Stimulated activated CD4-positive, alpha-beta T cell treated with anti-CD3 and anti-CD28 coated beads, Interleukin-2, amount 100 ng/mL, for 48 hours (primary cell): ENCODE measurements at regions not wholly inside any gene's neighbourhood (a gene's known extent, or its start where the extent isn't known, plus 50 kb on each side); places are given as distances from the start of the nearest gene placed in this dataset.
"Not testable (repeated sequence)": the region's sequence is repeated elsewhere in the genome, so short reads cannot be mapped to it uniquely, and the experiment has no call there.

Experiments used
- DNase-seq, 2 donors: peaks; one replicate each; pipeline ENCODE4 v3.0.0-alpha.2; 2020

DNA sequence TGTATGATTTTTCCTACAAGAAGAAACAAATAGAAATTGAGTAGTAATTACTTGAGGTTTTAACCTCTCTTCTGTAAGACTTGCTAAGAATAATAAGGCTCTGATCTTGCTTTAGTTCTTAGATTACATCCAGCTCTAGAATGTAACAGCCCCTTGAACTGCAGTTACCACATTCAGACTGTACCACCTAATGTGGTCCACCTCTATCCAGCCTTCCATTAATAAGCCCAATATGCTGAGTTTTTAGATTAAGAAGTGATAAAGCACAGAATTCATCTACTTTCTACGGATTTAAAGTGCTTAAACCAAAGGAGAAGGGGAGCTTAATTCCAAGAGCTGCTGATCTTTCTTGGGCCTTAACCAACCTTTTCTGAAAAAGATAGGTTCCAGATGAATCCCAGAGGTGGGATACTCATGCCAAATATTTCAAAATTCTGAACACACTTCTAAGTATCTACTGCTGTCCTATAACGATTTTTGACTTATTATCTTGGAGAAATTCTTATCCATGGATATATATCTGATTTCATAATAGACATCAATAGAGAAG lies 131.5 kb downstream of the ZNF608 start:
- no peak for DNase-seq

DNA sequence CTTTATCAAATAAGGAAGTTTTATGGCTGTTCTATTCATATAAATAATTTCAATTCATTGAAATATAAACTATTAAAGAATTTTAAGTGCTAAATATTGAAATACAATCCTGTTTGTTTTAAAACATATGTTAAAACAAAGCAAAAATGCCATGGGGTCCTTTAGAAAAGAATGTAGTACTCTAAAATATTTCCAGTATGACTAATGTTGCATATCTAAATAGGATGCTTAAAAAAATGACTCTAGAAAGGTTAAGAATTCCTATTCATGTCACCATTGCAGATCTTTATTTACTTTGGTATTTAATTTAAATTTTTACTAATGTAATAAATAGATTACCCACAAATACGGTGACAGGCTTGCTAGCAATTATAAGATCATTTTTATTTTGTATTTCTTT lies 132.3 kb downstream of the ZNF608 start:
- DNase-seq = no peak

DNA sequence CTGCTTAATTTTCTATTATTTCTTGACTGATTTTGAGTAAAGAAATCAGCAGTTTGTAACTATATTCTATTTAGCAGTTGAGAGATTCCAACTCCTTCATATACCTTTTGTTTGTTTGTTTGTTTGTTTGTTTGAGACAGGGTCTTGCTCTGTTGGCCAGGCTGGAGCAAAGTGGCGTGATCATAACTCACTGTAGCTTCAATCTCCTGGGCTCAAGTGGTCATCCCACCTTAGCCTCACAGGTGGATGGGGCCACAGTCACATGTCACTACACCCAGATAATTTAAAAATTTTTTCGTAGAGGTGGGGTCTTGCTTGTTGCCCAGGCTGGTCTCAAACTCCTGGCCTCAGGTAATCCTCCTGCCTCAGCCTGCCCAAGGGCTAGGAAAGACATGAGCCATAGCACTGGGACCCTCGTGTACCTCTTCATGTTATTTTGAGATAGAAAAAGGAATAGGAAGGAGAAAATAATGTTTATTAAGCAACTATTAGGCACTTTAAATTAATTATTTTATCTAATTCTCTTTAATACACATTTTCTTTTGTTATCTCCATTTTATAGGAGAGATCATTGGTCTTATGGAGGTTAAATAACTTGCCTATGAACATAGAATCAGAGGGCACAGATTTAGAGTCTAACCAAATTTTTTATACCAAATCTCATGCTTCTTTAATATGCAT lies 133.0 kb downstream of the ZNF608 start:
- DNase-seq = no peak

DNA sequence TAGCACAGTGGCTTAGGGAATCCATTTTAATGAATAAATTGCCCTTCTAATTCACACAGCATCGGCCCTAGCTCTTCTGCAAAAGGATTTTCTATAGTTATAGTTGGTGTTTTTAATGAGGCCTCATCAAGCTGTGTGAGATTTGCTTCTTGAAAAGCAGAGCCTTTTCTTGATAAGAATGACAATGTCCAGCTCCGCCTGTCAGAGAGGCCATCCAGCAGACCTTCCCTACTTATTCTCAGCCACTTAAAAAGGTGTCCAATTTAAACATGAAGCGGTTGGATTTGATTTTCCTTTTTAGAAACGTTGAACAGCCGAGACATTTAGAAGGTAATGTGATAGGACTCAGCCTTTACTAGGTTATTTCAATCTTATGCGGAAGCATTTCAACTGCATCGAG lies 134.4 kb downstream of the ZNF608 start:
- DNase-seq = no peak

DNA sequence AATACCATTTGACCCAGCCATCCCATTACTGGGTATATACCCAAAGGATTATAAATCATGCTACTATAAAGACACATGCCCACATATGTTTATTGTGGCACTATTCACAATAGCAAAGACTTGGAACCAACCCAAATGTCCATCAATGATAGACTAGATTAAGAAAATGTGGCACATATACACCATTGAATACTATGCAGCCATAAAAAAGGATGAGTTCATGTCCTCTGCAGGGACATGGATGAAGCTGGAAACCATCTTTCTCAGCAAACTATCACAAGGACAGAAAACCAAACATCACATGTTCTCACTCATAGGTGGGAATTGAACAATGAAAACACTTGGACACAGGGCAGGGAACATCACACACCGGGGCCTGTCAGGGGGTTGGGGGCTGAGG lies 135.2 kb downstream of the ZNF608 start:
- DNase-seq = not testable (repeated sequence)

DNA sequence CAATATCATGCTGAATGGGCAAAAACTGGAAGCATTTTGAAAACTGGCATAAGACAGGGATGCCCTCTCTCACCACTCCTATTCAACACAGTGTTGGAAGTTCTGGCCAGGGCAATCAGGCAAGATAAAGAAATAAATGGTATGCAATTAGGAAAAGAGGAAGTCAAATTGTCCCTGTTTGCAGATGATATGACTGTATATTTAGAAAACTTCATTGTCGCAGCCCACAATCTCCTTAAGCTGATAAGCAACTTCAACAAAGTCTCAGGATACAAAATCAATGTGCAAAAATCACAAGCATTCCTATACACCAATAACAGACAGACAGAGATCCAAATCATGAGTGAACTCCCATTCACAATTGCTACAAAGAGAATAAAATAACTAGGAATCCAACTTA lies 136.8 kb downstream of the ZNF608 start:
- DNase-seq = not testable (repeated sequence)

DNA sequence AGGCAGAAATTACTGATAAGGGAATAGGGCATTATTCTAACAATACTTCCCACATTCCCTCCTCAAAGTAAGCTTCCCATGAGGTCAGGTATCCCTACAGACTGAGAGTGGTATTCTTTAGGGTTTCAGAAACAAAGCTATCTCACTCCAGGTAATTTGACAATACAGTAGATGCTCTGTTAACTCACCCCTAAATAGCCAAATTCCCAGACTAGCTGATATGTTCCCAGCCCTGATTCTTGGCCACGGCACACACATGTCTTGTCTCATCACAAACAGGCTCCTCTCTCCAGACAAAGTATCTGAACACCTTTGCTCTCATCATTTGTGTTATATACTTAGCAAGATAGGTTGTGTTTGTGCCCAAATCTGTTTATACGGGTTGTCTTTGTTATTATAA lies 139.9 kb downstream of the ZNF608 start:
- no peak for DNase-seq

DNA sequence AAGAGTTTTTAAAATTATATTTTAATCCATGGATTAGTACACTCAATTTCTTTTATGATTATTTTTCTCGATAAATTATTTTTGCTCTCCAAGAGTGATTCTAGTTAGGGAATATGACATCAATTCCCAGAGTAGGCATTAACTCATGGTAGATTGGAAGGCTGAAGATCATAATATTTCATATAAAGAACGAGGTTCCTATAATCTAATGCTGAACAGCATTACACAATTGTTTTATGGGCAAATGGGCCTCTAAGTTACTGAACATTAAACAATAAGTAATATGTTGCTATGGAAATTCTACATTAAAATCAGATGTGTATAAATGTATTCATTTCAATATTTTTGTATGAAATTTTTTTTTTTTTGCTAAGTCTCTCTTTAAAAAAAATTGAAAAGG lies 140.3 kb downstream of the ZNF608 start:
- DNase-seq = no peak

DNA sequence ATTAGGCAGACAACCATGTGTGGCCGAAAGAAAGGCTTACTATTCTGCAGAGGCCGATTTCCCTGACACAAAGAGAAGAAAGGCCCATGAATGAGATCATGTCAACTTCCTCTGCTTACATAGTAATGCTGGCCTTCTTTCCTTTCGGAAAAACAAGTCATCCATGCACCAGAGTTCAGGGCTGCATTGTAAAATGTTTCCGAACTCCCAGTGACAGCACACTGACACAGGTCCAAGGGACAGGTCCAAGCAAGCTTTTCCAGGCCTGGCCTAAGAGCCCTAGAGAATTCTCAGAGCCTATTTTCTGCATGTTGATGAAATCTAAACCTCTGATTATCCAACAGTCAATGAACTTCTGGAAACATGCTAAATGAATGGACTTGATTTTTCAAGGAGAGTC lies 140.9 kb downstream of the ZNF608 start:
- DNase-seq = no peak

DNA sequence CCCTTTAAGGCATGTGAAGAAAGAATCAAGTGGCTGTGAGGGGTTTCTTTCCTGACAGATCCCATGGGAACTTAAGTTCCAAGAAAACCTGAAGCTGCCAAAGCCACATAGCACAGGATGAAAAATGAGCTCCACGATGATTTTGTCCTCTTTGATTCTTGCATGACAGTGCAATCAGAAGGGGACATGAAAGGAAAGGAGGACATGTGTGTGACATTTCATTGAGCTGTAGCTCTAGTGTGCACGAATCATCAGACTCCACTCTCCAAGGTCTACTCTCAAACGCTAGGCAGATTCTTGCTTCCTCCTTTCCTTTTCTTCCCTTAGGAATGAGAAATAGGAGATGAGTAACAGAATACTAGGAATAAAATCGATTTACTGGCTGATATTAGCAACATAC lies 142.0 kb downstream of the ZNF608 start:
- DNase-seq = no peak

DNA sequence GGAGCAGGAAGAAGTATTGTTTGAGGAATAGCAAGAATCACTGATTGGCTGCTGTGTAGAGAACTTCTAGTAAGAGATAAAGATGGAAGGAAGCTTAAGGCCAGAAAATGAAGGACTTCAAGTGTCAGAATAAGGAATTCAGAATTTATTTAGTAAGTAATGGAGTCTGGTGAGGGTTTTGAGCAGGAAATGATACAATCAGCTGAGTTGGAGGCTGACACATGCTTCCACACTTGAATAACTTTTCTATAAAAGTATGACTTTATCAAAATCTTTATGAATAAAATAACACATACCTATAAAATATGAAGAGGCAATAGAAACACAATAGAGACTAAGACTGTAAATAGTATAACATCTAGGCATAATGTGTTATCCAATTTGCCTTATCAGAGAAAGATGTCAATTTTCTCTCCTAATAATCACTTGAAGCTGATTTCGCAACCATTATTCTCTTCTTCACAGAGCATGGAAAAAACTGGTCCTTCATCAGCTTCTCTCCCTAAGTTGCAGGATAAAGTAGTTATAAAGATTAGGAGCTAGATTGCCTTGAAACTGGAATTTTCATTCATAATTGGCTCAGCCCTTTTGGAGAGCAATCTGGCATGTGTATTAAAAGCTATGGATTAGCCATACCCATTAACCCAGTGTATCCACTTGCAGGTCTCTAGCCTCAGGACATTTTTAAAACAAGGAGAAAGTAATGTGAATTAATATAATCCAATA lies 143.4 kb downstream of the ZNF608 start:
- DNase-seq = no peak

DNA sequence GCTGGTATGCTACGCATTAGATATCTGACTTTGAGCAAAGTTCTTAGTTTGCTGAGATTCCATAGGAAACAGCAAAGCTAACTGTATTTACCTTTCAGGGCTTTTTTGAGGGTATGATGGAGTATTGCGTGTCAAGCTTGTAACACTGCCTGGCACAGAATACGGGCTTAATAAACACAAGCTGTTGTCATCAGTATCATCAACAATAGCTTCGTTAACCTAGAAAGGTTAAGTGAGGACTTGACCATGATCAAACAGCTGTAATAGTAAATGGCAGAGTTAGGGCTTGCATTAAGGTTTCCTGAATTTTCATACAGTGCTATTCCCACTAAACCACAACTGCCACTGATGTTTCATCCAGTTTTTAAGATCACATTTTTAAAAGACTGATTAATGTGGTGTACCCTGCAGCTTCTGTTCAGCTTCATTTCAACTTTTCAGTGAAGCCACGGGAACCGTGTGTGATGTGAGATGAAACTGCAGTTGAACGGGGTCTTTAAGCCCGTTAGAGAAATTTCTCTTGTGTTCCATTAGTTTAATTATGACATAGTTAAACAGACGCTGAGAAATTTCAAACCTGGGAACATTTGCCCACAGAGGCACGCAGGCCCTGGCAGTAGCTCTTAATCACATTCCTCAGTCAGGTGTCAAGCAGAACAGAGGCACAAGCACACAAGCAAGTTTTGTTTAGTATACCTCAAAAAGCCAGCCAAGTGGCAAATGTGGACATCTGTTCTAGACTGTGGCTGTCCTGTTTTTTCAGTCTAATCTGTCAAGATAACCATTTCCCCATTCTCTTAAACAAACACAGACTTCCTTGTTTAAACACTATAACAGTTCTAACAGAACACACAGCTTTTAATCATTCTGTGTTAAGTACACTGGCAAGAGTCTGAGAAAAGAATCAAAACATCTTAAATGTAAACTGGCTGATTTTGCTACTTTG lies 147.1 kb downstream of the ZNF608 start:
- DNase-seq = no peak

DNA sequence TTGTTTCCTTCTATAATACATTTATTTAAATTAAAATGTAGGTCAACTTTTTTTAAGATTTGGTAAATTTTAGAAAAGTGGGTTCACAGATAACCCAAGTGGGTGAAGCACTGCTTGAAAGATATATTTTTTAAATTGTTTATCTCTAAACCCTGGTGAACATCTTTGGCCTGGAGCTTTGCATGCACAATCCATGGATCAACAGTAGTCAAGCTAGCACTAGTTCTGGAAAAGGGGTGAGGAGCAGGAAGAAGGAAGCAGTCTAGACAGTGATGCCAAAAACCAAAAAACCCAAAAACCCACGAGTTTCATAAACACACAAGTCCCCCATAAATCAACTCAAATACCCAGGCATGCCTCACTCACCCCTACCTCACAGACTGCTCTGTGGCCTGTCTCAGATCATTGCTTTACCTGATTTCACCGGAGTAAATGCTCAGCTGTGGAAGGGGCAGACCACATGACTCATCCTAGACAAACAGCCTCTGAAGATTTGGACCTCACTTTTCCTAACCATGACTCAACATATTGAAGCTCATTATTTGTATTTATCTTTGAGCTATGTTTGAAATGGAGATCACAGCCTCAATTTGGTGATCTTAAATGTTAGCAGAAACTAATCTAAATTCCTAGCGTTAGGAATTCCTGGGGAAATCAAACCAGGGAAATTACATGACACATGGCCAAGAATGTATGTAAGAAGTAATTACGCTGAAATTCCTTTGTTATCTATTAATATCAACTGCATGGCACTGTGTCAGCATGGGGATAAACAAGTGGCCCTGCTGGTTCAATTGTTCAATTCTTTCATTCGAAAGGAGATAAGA lies 149.6 kb downstream of the ZNF608 start:
- no peak for DNase-seq

DNA sequence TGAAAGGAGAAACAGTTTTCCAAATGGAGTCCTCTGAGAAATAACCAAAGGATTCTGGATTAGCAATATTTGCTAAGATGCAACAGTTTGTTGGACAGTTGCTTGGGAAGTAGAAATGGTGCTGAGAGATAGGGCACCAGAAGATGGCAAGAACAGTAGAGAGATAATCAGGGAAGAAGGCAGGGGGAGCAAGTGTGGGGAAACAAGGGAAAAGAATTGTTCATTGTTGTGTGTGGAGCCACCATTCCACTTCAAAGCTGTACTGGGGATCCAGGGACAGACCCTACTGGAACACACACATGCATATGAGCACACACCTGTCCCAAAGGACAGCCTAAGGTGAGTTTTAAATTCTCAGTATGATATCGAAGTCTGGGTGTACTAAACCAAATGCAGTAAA lies 152.5 kb downstream of the ZNF608 start:
- DNase-seq = no peak

DNA sequence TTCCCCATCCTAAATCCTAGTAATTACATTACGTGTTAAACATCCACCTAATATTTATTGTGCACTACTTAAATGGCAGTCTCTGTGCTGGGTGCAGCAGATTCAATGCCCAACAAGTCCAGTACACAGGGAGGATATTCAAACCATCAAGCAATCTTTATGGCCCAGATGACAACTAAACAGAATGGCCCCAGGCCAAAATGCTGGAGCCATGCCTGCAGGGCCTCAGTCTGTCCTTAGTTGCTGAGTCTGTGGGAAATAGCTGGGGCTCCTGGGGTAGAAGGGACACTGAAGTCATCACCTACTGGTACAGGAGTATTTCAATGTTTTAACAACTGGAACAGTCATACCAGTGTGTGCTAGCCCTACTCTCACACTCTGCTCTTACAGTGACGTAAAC lies 153.5 kb downstream of the ZNF608 start:
- no peak for DNase-seq

DNA sequence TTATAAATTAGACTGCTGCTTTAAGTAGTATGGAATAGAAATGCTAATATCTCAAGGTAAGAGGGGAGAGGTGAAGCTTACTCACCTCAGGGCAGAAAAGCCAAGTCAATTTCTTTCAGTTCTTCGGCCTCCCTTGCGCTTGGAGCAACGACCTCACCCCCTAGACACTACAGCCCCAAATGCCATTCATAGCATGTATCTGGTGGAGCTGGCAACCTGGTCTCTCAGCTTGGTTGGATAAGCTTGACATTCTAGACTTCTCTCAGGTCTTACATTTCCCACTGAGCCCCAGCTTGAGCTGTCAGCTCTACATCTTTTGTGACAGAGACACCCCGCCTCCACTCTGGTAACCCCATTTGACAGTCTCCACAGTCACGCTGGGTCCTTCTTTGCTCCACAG lies 154.9 kb downstream of the ZNF608 start:
- DNase-seq = no peak

DNA sequence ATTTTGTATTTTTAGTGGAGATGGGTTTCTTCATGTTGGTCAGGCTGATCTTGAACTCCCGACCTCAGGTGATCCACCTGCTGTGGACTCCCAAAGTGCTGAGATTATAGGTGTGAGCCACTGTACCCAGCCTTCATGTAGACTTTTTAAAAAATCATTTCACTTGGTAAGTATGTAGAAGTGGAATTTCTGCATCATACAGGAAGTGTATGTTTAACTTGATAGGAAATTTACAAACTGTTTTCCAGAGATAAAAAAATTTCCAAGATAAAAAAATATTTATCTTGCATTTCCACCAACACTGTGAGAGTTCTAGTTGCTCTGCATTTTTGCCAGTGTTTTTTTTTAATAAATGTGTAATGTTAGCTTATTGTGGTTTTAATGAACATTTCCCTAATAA lies 155.8 kb downstream of the ZNF608 start:
- no peak for DNase-seq

DNA sequence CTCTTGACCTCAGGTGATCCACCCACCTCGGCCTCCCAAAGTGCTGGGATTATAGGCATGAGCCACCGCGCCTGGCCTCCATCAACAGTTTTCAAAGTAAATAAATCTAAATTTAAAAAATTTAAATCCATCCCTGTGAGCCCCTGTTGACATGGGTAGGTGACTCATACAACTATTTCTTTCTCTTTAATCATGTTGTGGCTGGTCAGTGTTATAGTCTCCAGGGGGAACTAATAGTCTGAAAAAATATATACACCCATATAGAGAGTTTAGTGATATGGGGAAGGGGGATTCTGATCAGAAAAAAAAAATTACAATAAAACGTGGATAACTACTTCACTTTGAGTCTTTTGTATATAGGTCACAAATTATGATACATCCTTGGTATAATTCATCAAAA lies 159.2 kb downstream of the ZNF608 start:
- no peak for DNase-seq

DNA sequence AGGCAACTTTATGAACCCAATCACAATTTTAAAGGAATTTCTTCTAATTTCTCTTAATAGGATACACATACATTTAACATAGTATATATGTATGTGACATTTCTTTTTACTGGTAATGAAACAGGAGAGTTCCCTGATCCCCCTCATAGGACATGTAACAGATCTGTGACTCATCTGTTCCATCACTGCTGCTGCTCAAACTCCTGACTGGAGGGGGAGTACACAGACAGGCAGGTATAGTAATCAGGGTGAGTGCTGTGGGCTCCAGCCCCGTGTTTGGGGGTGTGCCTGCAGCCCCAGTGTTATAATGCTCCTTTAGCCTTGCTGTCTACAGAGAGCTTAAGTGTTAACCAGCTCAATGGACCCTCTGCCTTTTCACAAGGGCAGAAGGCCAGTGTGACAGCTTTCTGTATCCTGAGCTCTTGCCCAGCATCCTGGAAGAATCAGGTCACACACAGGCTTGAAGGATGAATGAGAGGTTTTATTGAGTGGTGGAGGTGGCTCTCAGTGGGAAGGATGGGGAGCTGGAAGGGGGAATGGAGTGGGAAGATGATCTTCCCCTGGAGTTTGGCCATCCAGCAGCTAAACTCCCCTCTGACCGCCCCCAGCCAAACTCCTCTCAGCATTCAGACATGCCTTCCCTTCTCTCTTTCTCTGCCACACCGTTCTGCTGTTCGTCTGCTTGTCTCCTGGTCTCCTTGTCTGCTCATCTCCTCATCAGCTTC lies 161.3 kb downstream of the ZNF608 start:
- DNase-seq = no peak

DNA sequence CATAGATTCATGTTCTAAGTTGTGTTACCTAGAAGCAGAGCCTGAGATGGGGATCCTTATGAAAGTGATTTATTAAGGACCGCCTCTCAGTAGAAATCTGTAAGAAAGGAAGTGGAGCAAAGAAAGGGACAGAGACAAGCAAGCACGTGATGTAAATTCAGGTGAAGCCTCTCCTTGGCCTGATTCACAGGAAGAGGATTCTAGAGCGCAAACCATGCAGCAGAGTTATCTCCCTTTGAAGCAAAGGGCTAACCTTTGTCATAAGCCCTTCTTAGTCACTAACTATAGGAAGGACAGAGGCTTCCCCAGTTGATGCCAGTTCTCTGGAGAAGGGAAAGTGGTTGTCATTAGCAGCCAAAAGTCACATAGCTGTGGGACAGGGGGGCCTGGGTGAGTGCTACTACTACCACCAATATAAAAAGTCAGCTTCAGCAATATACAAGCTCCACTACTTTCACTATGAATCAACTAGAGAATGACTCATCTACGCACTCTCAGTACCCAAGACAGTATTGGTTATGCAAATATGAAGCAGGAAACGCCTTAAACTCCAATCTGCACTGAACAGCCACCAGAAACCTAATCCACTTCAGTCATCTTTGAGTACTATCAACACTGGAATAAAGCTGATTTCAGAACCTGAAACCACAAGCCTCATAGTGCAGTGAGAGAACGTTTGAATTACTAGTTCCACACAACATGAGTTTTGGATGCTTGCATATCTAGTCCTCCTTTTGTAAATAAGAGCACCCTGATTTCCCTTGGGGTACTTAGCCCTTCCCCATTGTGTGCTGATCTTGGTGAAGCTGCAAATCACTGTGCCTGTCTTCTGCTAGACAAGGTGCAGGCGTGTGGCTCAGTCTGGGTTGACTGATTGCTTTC lies 162.7 kb downstream of the ZNF608 start:
- DNase-seq = no peak

DNA sequence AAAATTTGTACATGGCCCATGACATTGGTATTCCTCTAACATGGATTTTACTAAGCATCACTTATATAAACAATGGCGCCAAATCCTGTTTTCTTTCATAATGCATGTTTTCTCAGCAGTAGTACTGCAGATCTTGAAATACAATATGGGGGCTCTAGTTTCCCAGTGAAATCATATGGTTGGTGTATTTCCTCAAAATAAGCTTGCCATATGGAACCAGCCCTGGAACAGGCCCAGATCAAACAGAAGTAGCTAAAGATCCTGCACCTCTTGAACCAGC lies 163.9 kb downstream of the ZNF608 start:
- DNase-seq = no peak
